GM12891 (cell line): ENCODE measurements at regions not wholly inside any gene's neighbourhood (a gene's known extent, or its start where the extent isn't known, plus 50 kb on each side); places are given as distances from the start of the nearest gene placed in this dataset.

Experiments used
- PAX5 ChIP-seq: IDR thresholded peaks from 2 replicates; pipeline ENCODE4 v1.6.1; 2011; ENCODE audit warnings: low read length, moderate library complexity, mild to moderate bottlenecking; ENCODE audit not compliant: insufficient read depth, severe bottlenecking
- POLR2A ChIP-seq: IDR thresholded peaks from 2 replicates; pipeline ENCODE4 v1.6.1; 2011; ENCODE audit warnings: low read depth, low read length, control low read depth
- POLR2AphosphoS5 ChIP-seq: IDR thresholded peaks from 2 replicates; pipeline ENCODE4 v1.6.1; 2011; ENCODE audit warnings: low read depth, low read length, control low read depth
- POU2F2 ChIP-seq: IDR thresholded peaks from 2 replicates; pipeline ENCODE4 v1.6.1; 2011; ENCODE audit warnings: low read depth, mild to moderate bottlenecking, control low read depth, low read length, moderate library complexity
- SPI1 ChIP-seq: IDR thresholded peaks from 2 replicates; pipeline ENCODE4 v1.6.1; 2011; ENCODE audit warnings: low read depth, low read length, control low read depth
- TAF1 ChIP-seq: IDR thresholded peaks from 2 replicates; pipeline ENCODE4 v1.6.1; 2011; ENCODE audit warnings: low read depth, low read length, control low read depth

DNA sequence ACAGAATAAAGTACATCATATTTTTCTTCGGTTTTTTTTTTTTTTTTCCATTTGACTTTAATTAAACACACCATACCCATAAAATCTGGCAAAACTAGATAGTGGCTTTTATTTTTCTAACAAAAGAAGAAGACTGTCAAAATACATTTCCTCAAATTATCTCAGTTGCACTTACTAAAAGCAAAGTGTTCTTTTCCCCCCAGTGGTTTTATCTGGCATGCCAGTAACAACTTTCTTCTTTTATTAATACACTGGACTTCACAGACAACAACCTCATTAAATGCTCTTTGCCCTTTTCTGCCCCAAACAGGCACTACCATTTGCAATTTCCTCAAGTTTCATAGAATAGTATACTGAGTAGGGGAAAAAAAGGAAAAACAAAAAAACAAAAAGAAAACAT is 1792.3 kb downstream of the EFNA5 start:
- TF ChIP-seq POLR2AphosphoS5 (no peak), POLR2A (no peak), TAF1 (no peak), SPI1 (no peak), PAX5 (no peak), POU2F2 (no peak)
